ENCODE measurements at regions not wholly inside any gene's neighbourhood (a gene's known extent, or its start where the extent isn't known, plus 50 kb on each side); places are given as distances from the start of the nearest gene placed in this dataset.

DNA sequence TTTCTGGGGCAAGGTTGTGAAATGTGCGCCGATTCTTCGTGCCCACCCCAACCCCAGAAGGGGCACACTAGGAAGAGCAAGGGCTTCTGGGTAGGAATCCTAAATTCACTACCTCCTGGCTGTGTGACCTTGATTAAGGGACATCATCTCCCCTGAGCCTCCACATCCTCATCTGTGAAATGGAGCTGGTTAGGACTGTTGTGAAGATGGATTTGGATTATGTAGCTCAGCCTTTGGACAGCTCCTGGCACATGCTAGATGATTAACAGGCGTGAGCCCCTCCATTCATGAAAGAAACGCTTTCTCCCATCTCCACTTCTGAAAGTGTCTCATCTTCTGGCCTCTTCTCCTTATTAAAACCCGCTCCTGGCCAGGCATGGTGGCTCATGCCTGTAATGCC is 65.3 kb upstream of the TMEM97 start:
- no peak for DNase-seq (ENCODE audit: low read depth in 1 of 2, low spot score in 1 of 2)
- Histone ChIP-seq H3K27me3 (ENCODE audit: insufficient read depth, poor library complexity, severe bottlenecking) (peaks cover 30% of the 10 kb centered on the region), H3K27ac (replicated peaks) (no peak overlapping the region), H3K4me3 (replicated peaks; ENCODE audit: insufficient read depth, low read length) (no peak overlapping the region)
- TF ChIP-seq REST (IDR thresholded peaks at IDR 0.05; ENCODE audit: insufficient replicate concordance, low read depth) = peak; percentile 80
- TF ChIP-seq GABPA (IDR thresholded peaks at IDR 0.05; ENCODE audit: low read depth) = no peak

GRCh38 chr17:28255616-28256015 is 63.4 kb upstream of the TMEM97 start:
- Histone ChIP-seq H3K4me3 (replicated peaks; ENCODE audit: insufficient read depth, low read length) (no peak overlapping the region), H3K27me3 (ENCODE audit: insufficient read depth, poor library complexity, severe bottlenecking) (peaks cover 15% of the 10 kb centered on the region), H3K27ac (replicated peaks) (no peak overlapping the region)
- no peak for DNase-seq (ENCODE audit: low read depth in 1 of 2, low spot score in 1 of 2)
- TF ChIP-seq GABPA (IDR thresholded peaks at IDR 0.05; ENCODE audit: low read depth) = no peak
- TF ChIP-seq POLR2AphosphoS5 (IDR thresholded peaks at IDR 0.05; ENCODE audit: low read depth) = no peak
- TF ChIP-seq CTCF (IDR thresholded peaks at IDR 0.05; ENCODE audit: insufficient read depth, low read length) = no peak
- no peak for TF ChIP-seq REST (IDR thresholded peaks at IDR 0.05; ENCODE audit: insufficient replicate concordance, low read depth)
- TF ChIP-seq SPI1 (IDR thresholded peaks at IDR 0.05; ENCODE audit: borderline replicate concordance, low read depth) = no peak

DNA sequence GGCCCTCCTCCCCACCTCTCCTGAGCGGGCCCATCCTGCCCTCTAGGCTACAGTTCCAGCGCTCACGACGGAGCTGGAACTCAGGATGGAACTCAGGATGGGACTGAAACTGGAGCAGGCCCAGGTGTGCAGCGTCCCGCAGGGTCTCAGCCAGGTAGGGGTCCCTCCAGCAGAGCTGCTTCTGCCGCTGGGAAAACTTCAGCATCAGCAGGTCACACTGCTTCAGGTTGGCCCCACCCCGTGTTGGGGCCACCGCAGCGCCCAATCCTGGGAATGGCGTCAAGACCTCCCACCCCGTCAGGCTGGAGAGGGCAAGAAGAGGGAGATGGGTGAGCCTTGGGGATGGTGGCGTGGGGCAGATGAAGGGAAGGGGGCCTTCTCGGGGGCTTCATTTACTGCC is 62.6 kb upstream of the TMEM97 start:
- TF ChIP-seq POLR2AphosphoS5 (IDR thresholded peaks at IDR 0.05; ENCODE audit: low read depth) = no peak
- no peak for TF ChIP-seq GABPA (IDR thresholded peaks at IDR 0.05; ENCODE audit: low read depth)
- no peak for TF ChIP-seq SPI1 (IDR thresholded peaks at IDR 0.05; ENCODE audit: borderline replicate concordance, low read depth)
- TF ChIP-seq CTCF (IDR thresholded peaks at IDR 0.05; ENCODE audit: insufficient read depth, low read length) = no peak
- TF ChIP-seq REST (IDR thresholded peaks at IDR 0.05; ENCODE audit: insufficient replicate concordance, low read depth) = no peak
- Histone ChIP-seq H3K27ac (replicated peaks) (no peak overlapping the region), H3K4me3 (replicated peaks; ENCODE audit: insufficient read depth, low read length) (no peak overlapping the region), H3K27me3 (ENCODE audit: insufficient read depth, poor library complexity, severe bottlenecking) (peaks cover 11% of the 10 kb centered on the region)
- no peak for DNase-seq (ENCODE audit: low read depth in 1 of 2, low spot score in 1 of 2)

- TF ChIP-seq CTCF (IDR thresholded peaks at IDR 0.05; ENCODE audit: insufficient read depth, low read length) = no peak
- no peak for TF ChIP-seq GABPA (IDR thresholded peaks at IDR 0.05; ENCODE audit: low read depth)
- TF ChIP-seq POLR2AphosphoS5 (IDR thresholded peaks at IDR 0.05; ENCODE audit: low read depth) = no peak
- no peak for TF ChIP-seq SPI1 (IDR thresholded peaks at IDR 0.05; ENCODE audit: borderline replicate concordance, low read depth)
- no peak for TF ChIP-seq REST (IDR thresholded peaks at IDR 0.05; ENCODE audit: insufficient replicate concordance, low read depth)
- no peak for DNase-seq (ENCODE audit: low read depth in 1 of 2, low spot score in 1 of 2)
Measured at GRCh38 chr17:28256881-28257280, 62.1 kb upstream of the TMEM97 start.

More at GRCh38 chr17:28256881-28257280, 62.1 kb upstream of the TMEM97 start:
- no peak overlapping the region for H3K27ac ChIP-seq (replicated peaks)
- H3K4me3 ChIP-seq (replicated peaks; ENCODE audit: insufficient read depth, low read length) = no peak overlapping the region
- peaks cover 6% of the 10 kb centered on the region for H3K27me3 ChIP-seq (ENCODE audit: insufficient read depth, poor library complexity, severe bottlenecking)

All from HL-60 (cell line).